SU-DHL-6 (cell line): ENCODE measurements at regions not wholly inside any gene's neighbourhood (a gene's known extent, or its start where the extent isn't known, plus 50 kb on each side); places are given as distances from the start of the nearest gene placed in this dataset.

Experiments used
- H2AFZ ChIP-seq: fragments of 200-600 bp; sonication (generic); 2 replicates; pipeline ENCODE4 v1.6.1; 2014; ENCODE audit warnings: low read depth, mild to moderate bottlenecking, moderate library complexity, mixed read lengths, antibody characterized with exemption, low read length; ENCODE audit not compliant: severe bottlenecking
- H3F3A ChIP-seq: fragments of 200-600 bp; shearing (Covaris generic); 2 replicates; pipeline ENCODE4 v1.6.0; 2016; ENCODE audit warnings: antibody characterized with exemption, mild to moderate bottlenecking; ENCODE audit not compliant: insufficient read depth
- H3K27ac ChIP-seq: fragments of 200-600 bp; sonication (generic); 2 replicates; pipeline ENCODE4 v1.5.1; 2016; ENCODE audit warnings: low read depth, mild to moderate bottlenecking, low read length, moderate library complexity, mixed read lengths
- H3K27me3 ChIP-seq: fragments of 200-600 bp; sonication (generic), shearing (Covaris generic); 2 replicates; pipeline ENCODE4 v1.6.0; 2014; ENCODE audit warnings: mild to moderate bottlenecking, low read length
- H3K36me3 ChIP-seq: fragments of 200-600 bp; sonication (generic); 2 replicates; pipeline ENCODE4 v1.6.1; 2014; ENCODE audit warnings: mild to moderate bottlenecking, low read length, mixed read lengths
- H3K4me2 ChIP-seq: fragments of 300-600, 200-600 bp; shearing (Covaris generic), sonication (generic); 2 replicates; pipeline ENCODE4 v1.6.0; 2014; ENCODE audit warnings: low read length, low read depth, mild to moderate bottlenecking; ENCODE audit not compliant: poor library complexity, severe bottlenecking
- H3K4me3 ChIP-seq: fragments of 200-600 bp; sonication (generic); 2 replicates; pipeline ENCODE4 v1.5.1; 2014; ENCODE audit warnings: antibody characterized with exemption, low read length, mild to moderate bottlenecking, mixed read lengths; ENCODE audit not compliant: insufficient read depth, poor library complexity, severe bottlenecking
- H3K79me2 ChIP-seq: fragments of 200-600 bp; sonication (generic); 2 replicates; pipeline ENCODE4 v1.6.1; 2014; ENCODE audit warnings: mild to moderate bottlenecking, low read length, moderate library complexity; ENCODE audit not compliant: insufficient read depth
- H3K9ac ChIP-seq: fragments of 200-600 bp; sonication (generic); 2 replicates; pipeline ENCODE4 v1.7.0; 2014; ENCODE audit warnings: mild to moderate bottlenecking, low read length
- H3K9me2 ChIP-seq: fragments of 200-600 bp; sonication (generic); replicated peaks from 2 replicates; pipeline ENCODE4 v1.6.1; 2014; ENCODE audit warnings: low read length; ENCODE audit not compliant: insufficient read depth
- H3K9me3 ChIP-seq: fragments of 200-600 bp; sonication (generic); 2 replicates; pipeline ENCODE4 v1.6.1; 2014; ENCODE audit warnings: low read length, mixed read lengths; ENCODE audit not compliant: insufficient read depth
- H4K20me1 ChIP-seq: fragments of 200-600 bp; sonication (generic); 2 replicates; pipeline ENCODE4 v1.6.1; 2014; ENCODE audit warnings: low read depth, mild to moderate bottlenecking, antibody characterized with exemption, low read length, moderate library complexity, mixed read lengths
- CTCF ChIP-seq: fragments of 200-600 bp; sonication (generic); IDR thresholded peaks from one replicate; pipeline ENCODE4 v1.5.1; 2017; ENCODE audit warnings: antibody characterized with exemption, mild to moderate bottlenecking, low read length, moderate library complexity; ENCODE audit not compliant: insufficient read depth, poor library complexity, severe bottlenecking
- EZH2phosphoT487 ChIP-seq: fragments of 200-600 bp; sonication (generic), shearing (Covaris generic); conservative IDR thresholded peaks from 2 replicates; pipeline ENCODE4 v1.6.1; 2018; ENCODE audit warnings: mild to moderate bottlenecking, antibody characterized with exemption, low read length, moderate library complexity, mixed read lengths

- TF ChIP-seq EZH2phosphoT487 = no peak
- TF ChIP-seq CTCF = no peak
- H3K36me3 ChIP-seq = no peaks in the 10 kb centered on the region
Measured at GRCh38 chr2:24439971-24440340, 51.1 kb upstream of the NCOA1 start.

GRCh38 chr2:24439280-24439970 lies 51.6 kb upstream of the NCOA1 start:
- Histone ChIP-seq H3K27me3 (no peaks in the 10 kb centered on the region), H3K9ac (no peak overlapping the region), H3K9me3 (no peaks in the 10 kb centered on the region), H2AFZ (no peak overlapping the region), H3K4me2 (no peak overlapping the region), H3K27ac (no peak overlapping the region), H3K4me3 (no peak overlapping the region), H3F3A (no peaks in the 10 kb centered on the region), H3K79me2 (no peaks in the 10 kb centered on the region), H3K36me3 (no peaks in the 10 kb centered on the region), H4K20me1 (no peaks in the 10 kb centered on the region), H3K9me2 (no peaks in the 10 kb centered on the region)
- no peak for TF ChIP-seq EZH2phosphoT487
- no peak for TF ChIP-seq CTCF

More at GRCh38 chr2:24439971-24440340, 51.1 kb upstream of the NCOA1 start:
- Histone ChIP-seq H3K27ac (no peak overlapping the region), H3K9ac (no peak overlapping the region), H3F3A (no peaks in the 10 kb centered on the region), H3K9me3 (no peaks in the 10 kb centered on the region), H3K4me2 (no peak overlapping the region), H3K4me3 (no peak overlapping the region), H4K20me1 (no peaks in the 10 kb centered on the region), H3K9me2 (no peaks in the 10 kb centered on the region), H2AFZ (no peak overlapping the region), H3K27me3 (no peaks in the 10 kb centered on the region), H3K79me2 (no peaks in the 10 kb centered on the region)

DNA sequence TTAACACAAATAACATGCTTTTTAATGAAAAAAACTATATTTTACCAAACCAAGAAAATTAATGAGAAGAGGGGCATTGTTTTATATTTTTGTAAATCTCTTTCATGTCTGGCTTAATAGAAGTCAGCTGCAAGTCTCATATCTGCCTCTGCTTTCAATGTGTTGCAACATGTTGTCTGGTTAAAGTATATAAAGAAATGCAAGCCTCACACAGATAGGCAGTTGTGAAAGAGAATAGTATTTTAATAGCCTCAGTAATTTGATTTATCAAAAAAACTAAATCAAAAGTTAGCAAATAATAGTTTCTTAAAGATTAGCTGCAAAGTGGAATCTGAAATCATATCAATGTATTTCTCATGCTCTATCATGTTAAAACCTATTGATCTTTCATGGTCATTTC lies 52.9 kb upstream of the NCOA1 start:
- H3K4me2 ChIP-seq = no peak overlapping the region
- TF ChIP-seq CTCF (no peak), EZH2phosphoT487 (no peak)

More for the DNA sequence above, 52.9 kb upstream of the NCOA1 start:
- Histone ChIP-seq H3K27ac (no peak overlapping the region), H3K79me2 (no peaks in the 10 kb centered on the region), H3K4me3 (no peak overlapping the region), H3K27me3 (no peaks in the 10 kb centered on the region), H3K9me2 (no peaks in the 10 kb centered on the region), H3K9me3 (no peaks in the 10 kb centered on the region), H4K20me1 (no peaks in the 10 kb centered on the region), H3K36me3 (no peaks in the 10 kb centered on the region), H3F3A (no peaks in the 10 kb centered on the region), H3K9ac (no peak overlapping the region), H2AFZ (no peak overlapping the region)
